ENCODE measurements at regions not wholly inside any gene's neighbourhood (a gene's known extent, or its start where the extent isn't known, plus 50 kb on each side); places are given as distances from the start of the nearest gene placed in this dataset.
"Not testable (repeated sequence)": the region's sequence is repeated elsewhere in the genome, so short reads cannot be mapped to it uniquely, and the experiment has no call there.

- ChIA-PET POLR2A (no interaction called here), CTCF (no interaction called here)
- Mint-ChIP-seq H3K36me3 (no peaks in the 10 kb centered on the region), H3K9me3 (no peaks in the 10 kb centered on the region), H3K4me3 (no peak overlapping the region), H3K4me1 (ENCODE audit: low read depth) (peaks cover 20% of the 10 kb centered on the region), H3K27ac (peak overlapping the region; percentile 51), H3K27me3 (no peaks in the 10 kb centered on the region)
- no peak for DNase-seq
- intact Hi-C loops (cut with micrococcal nuclease), result loop anchor here (5.0 kb wide), 1 partner anchor 100 kb away; the partner anchor contains the start of gene CASK
Observed at GRCh38 chrX:42022158-42022557, 98.8 kb upstream of the CASK start.

GRCh38 chrX:42021058-42021457 is 97.7 kb upstream of the CASK start:
- Mint-ChIP-seq H3K27me3 (no peaks in the 10 kb centered on the region), H3K36me3 (no peaks in the 10 kb centered on the region)

GRCh38 chrX:42020225-42020624 is 96.9 kb upstream of the CASK start:
- H3K4me3 Mint-ChIP-seq, result no peak overlapping the region
- ChIA-PET CTCF (no interaction called here), POLR2A (no interaction called here)
- DNase-seq, result no peak
- H3K27ac Mint-ChIP-seq, result peak overlapping the region; percentile 45
- intact Hi-C loops (cut with micrococcal nuclease), result loop anchor here (5.0 kb wide), 1 partner anchor 98 kb away; the partner anchor contains the start of gene CASK
- no peaks in the 10 kb centered on the region for H3K9me3 Mint-ChIP-seq
- H3K27me3 Mint-ChIP-seq, result no peaks in the 10 kb centered on the region
- no peaks in the 10 kb centered on the region for H3K36me3 Mint-ChIP-seq
- H3K4me1 Mint-ChIP-seq (ENCODE audit: low read depth), result peaks cover 20% of the 10 kb centered on the region

More at GRCh38 chrX:42021058-42021457, 97.7 kb upstream of the CASK start:
- DNase-seq, result peak; percentile 9
- ChIA-PET POLR2A (no interaction called here), CTCF (interaction anchor here (0.6 kb wide), 1 partner anchor 224 kb away, joined by 3 read pairs; no protein-coding TSS in a partner anchor)
- Mint-ChIP-seq H3K4me3 (no peak overlapping the region), H3K4me1 (ENCODE audit: low read depth) (peaks cover 20% of the 10 kb centered on the region), H3K9me3 (no peaks in the 10 kb centered on the region), H3K27ac (no peak overlapping the region)
- intact Hi-C loops (cut with micrococcal nuclease), result loop anchor here (5.0 kb wide), 1 partner anchor 99 kb away; the partner anchor contains the start of gene CASK

GRCh38 chrX:42017971-42018370 is 94.6 kb upstream of the CASK start:
- Mint-ChIP-seq H3K4me3 (no peak overlapping the region), H3K27ac (no peak overlapping the region), H3K27me3 (no peaks in the 10 kb centered on the region), H3K4me1 (ENCODE audit: low read depth) (peaks cover 19% of the 10 kb centered on the region), H3K9me3 (no peaks in the 10 kb centered on the region), H3K36me3 (no peaks in the 10 kb centered on the region)
- CTCF ChIA-PET, result no interaction called here
- no peak for DNase-seq
- intact Hi-C loops (cut with micrococcal nuclease), result no loop called here
- POLR2A ChIA-PET, result no interaction called here

GRCh38 chrX:42000836-42001235 is 77.5 kb upstream of the CASK start:
- Mint-ChIP-seq H3K27ac (no peak overlapping the region), H3K36me3 (no peaks in the 10 kb centered on the region), H3K4me3 (no peak overlapping the region), H3K4me1 (ENCODE audit: low read depth) (no peaks in the 10 kb centered on the region), H3K27me3 (no peaks in the 10 kb centered on the region), H3K9me3 (no peaks in the 10 kb centered on the region)
- ChIA-PET CTCF (no interaction called here), POLR2A (no interaction called here)
- DNase-seq, result no peak
- intact Hi-C loops (cut with micrococcal nuclease), result no loop called here

GRCh38 chrX:41984628-41985027 is 61.3 kb upstream of the CASK start:
- peak; percentile 15 for DNase-seq
- H3K9me3 Mint-ChIP-seq, result no peaks in the 10 kb centered on the region
- no peaks in the 10 kb centered on the region for H3K27me3 Mint-ChIP-seq
- POLR2A ChIA-PET, result no interaction called here
- H3K27ac Mint-ChIP-seq, result no peak overlapping the region
- intact Hi-C loops (cut with micrococcal nuclease), result no loop called here
- H3K36me3 Mint-ChIP-seq, result no peaks in the 10 kb centered on the region
- CTCF ChIA-PET, result no interaction called here
- H3K4me1 Mint-ChIP-seq (ENCODE audit: low read depth), result peaks cover 5% of the 10 kb centered on the region
- H3K4me3 Mint-ChIP-seq, result no peak overlapping the region

- H3K9me3 Mint-ChIP-seq, result no peaks in the 10 kb centered on the region
- ChIA-PET CTCF (no interaction called here), POLR2A (no interaction called here)
- H3K4me3 Mint-ChIP-seq, result no peak overlapping the region
- no peak for DNase-seq
- intact Hi-C loops (cut with micrococcal nuclease), result no loop called here
- no peaks in the 10 kb centered on the region for H3K27me3 Mint-ChIP-seq
- peaks cover 5% of the 10 kb centered on the region for H3K4me1 Mint-ChIP-seq (ENCODE audit: low read depth)
- no peak overlapping the region for H3K27ac Mint-ChIP-seq
- H3K36me3 Mint-ChIP-seq, result no peaks in the 10 kb centered on the region
Observed at GRCh38 chrX:41982953-41983352, 59.6 kb upstream of the CASK start.

GRCh38 chrX:41981481-41982013 is 58.2 kb upstream of the CASK start:
- intact Hi-C loops (cut with micrococcal nuclease), result no loop called here
- no peaks in the 10 kb centered on the region for H3K9me3 Mint-ChIP-seq
- no peaks in the 10 kb centered on the region for H3K36me3 Mint-ChIP-seq
- no peak for DNase-seq
- ChIA-PET CTCF (no interaction called here), POLR2A (interaction anchor here (0.6 kb wide), 1 partner anchor 48 kb away, joined by 3 read pairs; no protein-coding TSS in a partner anchor)
- no peaks in the 10 kb centered on the region for H3K27me3 Mint-ChIP-seq
- H3K4me1 Mint-ChIP-seq (ENCODE audit: low read depth), result peaks cover 5% of the 10 kb centered on the region
- H3K4me3 Mint-ChIP-seq, result no peak overlapping the region
- H3K27ac Mint-ChIP-seq, result no peak overlapping the region

- H3K27ac Mint-ChIP-seq; CTCF ChIA-PET; intact Hi-C loops (cut with micrococcal nuclease); H3K27me3 Mint-ChIP-seq; H3K36me3 Mint-ChIP-seq; H3K4me3 Mint-ChIP-seq; DNase-seq; POLR2A ChIA-PET; H3K4me1 Mint-ChIP-seq (ENCODE audit: low read depth); H3K9me3 Mint-ChIP-seq: not testable (repeated sequence)
Observed at GRCh38 chrX:41974677-41975076, 51.3 kb upstream of the CASK start.

- H3K36me3 Mint-ChIP-seq, result no peaks in the 10 kb centered on the region
- ChIA-PET POLR2A (no interaction called here), CTCF (no interaction called here)
- H3K27ac Mint-ChIP-seq, result no peak overlapping the region
- intact Hi-C loops (cut with micrococcal nuclease), result no loop called here
- no peaks in the 10 kb centered on the region for H3K9me3 Mint-ChIP-seq
- H3K27me3 Mint-ChIP-seq, result no peaks in the 10 kb centered on the region
- no peak overlapping the region for H3K4me3 Mint-ChIP-seq
- no peak for DNase-seq
- H3K4me1 Mint-ChIP-seq (ENCODE audit: low read depth), result no peaks in the 10 kb centered on the region
Observed at GRCh38 chrX:41973208-41973607, 49.9 kb upstream of the CASK start.

Measured in activated CD4-positive, alpha-beta memory T cell treated with anti-CD3 and anti-CD28 coated beads for 36 hours (primary cell).